Brain microvascular endothelial cell (primary cell): ENCODE measurements at regions not wholly inside any gene's neighbourhood (a gene's known extent, or its start where the extent isn't known, plus 50 kb on each side); places are given as distances from the start of the nearest gene placed in this dataset.
A peak's percentile ranks its signal among the peaks of the same experiment; 100 is the strongest.

Experiments
- DNase-seq: peaks from one replicate; pipeline ENCODE4 v3.0.0-alpha.2; 2020
- H3K27ac ChIP-seq: fragments of 250-450 bp; sonication (Bioruptor Pico); 2 replicates; pipeline ENCODE4 v1.5.1; 2020; ENCODE audit warnings: mild to moderate bottlenecking, moderate library complexity
- H3K27me3 ChIP-seq: fragments of 250-450 bp; sonication (Bioruptor Pico); replicated peaks from 2 replicates; pipeline ENCODE4 v1.5.1; 2020; ENCODE audit warnings: mild to moderate bottlenecking
- H3K36me3 ChIP-seq: fragments of 250-450 bp; sonication (Bioruptor Pico); replicated peaks from 2 replicates; pipeline ENCODE4 v1.5.1; 2020; ENCODE audit warnings: mild to moderate bottlenecking
- H3K4me3 ChIP-seq: 2 replicates; pipeline ENCODE4 v1.5.1; 2011; ENCODE audit warnings: low read depth, mild to moderate bottlenecking, control low read depth, low read length, moderate library complexity
- in situ Hi-C: cut with HindIII; loops from 2 replicates; pipeline ENCODE4 v1.10.0; 2017; ENCODE audit warnings: low sequenced_read_pairs, low pct_ligation_motif_present
- TF ChIP-seq, protein P1 (sequence below): IDR thresholded peaks from 2 replicates; pipeline ENCODE4 v1.5.1; 2011; ENCODE audit warnings: low read depth, mild to moderate bottlenecking, moderate library complexity, low read length, control low read depth, inconsistent platforms; ENCODE audit errors: missing control alignments

DNA sequence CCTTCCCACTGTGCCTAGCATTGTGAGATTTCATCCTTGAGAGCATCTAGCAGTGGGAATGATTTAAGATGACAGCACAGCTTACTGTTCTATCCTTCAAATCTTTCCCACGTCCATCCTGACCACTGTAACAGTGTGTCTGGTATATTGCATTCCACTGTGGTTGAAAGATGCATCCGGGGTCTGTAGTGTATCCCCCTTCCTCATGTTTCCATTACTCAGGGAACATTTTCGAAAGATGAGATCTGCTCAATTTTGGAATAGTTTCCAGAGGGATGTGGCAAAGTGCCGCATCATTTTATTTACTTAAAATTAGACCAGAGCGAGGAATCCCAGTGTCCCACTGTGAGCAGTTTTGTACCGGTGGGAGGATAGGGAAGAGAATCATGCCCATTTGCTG lies 407.1 kb upstream of the PAPPA start:
- DNase-seq = peak; percentile 87
- in situ Hi-C loops = no loop called here
- TF ChIP-seq, protein P1, sequence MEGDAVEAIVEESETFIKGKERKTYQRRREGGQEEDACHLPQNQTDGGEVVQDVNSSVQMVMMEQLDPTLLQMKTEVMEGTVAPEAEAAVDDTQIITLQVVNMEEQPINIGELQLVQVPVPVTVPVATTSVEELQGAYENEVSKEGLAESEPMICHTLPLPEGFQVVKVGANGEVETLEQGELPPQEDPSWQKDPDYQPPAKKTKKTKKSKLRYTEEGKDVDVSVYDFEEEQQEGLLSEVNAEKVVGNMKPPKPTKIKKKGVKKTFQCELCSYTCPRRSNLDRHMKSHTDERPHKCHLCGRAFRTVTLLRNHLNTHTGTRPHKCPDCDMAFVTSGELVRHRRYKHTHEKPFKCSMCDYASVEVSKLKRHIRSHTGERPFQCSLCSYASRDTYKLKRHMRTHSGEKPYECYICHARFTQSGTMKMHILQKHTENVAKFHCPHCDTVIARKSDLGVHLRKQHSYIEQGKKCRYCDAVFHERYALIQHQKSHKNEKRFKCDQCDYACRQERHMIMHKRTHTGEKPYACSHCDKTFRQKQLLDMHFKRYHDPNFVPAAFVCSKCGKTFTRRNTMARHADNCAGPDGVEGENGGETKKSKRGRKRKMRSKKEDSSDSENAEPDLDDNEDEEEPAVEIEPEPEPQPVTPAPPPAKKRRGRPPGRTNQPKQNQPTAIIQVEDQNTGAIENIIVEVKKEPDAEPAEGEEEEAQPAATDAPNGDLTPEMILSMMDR = no peak

DNA sequence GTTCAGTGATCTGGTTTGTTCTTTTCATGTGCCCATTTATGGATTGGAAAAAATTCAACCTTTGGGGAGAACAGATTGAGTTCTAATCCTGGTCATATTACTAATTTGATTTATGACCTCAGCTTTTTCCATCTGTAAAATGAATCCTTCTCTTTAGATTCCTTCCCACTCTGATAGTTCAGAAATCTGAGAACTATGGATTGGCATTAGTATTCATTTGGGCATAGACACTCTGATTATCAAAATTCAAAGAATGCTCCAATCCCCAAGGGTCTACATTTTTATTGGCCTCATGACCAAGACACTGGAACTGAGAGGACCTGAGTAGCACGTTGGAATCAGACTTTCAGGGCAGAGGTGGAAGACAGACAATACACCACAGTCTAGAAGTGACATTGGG lies 405.9 kb upstream of the PAPPA start:
- no peak overlapping the region for H3K4me3 ChIP-seq
- TF ChIP-seq, protein P1 = no peak
- in situ Hi-C loops = no loop called here

More for the DNA sequence above, 407.1 kb upstream of the PAPPA start:
- Histone ChIP-seq H3K27me3 (no peaks in the 10 kb centered on the region), H3K4me3 (no peak overlapping the region), H3K36me3 (no peaks in the 10 kb centered on the region), H3K27ac (peak overlapping the region; percentile 68)

DNA sequence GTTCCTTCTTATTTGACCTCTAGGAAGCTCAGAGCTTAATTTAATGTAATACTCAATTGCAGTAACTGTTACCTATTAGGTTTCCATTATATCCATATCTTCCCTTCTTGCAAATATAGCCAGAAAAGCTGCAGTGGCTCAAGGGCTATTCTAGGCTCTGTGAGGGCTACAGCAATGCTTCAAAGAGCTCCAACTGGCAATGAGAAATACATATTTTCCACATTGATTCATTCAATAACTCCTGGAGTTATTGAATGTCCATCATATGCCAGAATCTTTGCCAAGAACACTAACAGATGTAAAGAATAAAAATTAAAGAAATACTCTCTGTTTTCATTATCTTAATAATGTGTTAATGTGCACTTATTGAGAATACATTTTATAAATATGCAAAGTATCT lies 396.9 kb upstream of the PAPPA start:
- Histone ChIP-seq H3K4me3 (no peak overlapping the region), H3K36me3 (no peaks in the 10 kb centered on the region), H3K27ac (no peak overlapping the region), H3K27me3 (no peaks in the 10 kb centered on the region)
- DNase-seq = no peak
- in situ Hi-C loops = no loop called here
- TF ChIP-seq, protein P1 = no peak

More for the DNA sequence above, 405.9 kb upstream of the PAPPA start:
- peak overlapping the region; percentile 68 for H3K27ac ChIP-seq
- H3K27me3 ChIP-seq = no peaks in the 10 kb centered on the region
- no peaks in the 10 kb centered on the region for H3K36me3 ChIP-seq
- no peak for DNase-seq

DNA sequence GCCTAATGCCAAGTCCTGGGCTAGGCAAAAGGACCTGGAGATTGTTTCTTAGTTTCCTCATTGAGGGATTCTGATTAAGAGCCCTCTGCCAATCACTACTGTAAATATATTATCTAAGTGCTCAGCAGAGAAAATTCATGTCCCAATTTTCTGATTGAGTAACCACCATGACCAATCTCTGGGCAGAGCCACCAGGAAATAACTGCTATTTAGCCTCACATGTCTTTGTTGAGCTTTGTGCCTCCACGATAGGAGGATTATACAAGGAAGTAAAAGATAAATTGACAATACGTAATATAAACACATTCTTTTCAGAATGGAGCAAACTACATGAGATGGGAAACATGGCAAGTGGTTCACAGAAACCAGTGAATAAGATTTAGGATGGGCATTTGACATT lies 396.1 kb upstream of the PAPPA start:
- no peaks in the 10 kb centered on the region for H3K36me3 ChIP-seq
- in situ Hi-C loops = no loop called here
- no peaks in the 10 kb centered on the region for H3K27me3 ChIP-seq
- no peak overlapping the region for H3K27ac ChIP-seq
- H3K4me3 ChIP-seq = no peak overlapping the region
- DNase-seq = no peak
- TF ChIP-seq, protein P1 = no peak

DNA sequence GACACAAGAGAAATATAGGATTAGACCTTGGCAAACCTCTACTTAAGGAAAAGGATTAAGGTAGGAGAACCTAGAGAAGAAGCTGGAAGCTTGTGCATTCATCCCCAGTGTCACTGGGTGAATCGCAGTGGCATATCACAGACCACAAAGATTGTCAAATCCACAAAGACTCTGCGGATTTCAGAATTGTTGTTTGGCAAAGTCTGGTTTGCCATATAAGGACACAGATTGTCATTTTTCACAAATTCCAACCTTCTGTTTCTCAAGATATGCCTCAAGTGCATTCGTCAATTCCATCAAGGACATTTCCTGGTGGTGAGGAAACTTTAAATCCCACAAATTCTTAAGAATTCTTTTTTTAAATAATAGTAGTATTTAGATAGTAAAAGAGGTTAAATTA lies 395.1 kb upstream of the PAPPA start:
- H3K4me3 ChIP-seq = no peak overlapping the region
- in situ Hi-C loops = no loop called here
- H3K27me3 ChIP-seq = no peaks in the 10 kb centered on the region
- DNase-seq = peak; percentile 60
- H3K36me3 ChIP-seq = no peaks in the 10 kb centered on the region
- TF ChIP-seq, protein P1 = no peak
- H3K27ac ChIP-seq = peak overlapping the region; percentile 71

DNA sequence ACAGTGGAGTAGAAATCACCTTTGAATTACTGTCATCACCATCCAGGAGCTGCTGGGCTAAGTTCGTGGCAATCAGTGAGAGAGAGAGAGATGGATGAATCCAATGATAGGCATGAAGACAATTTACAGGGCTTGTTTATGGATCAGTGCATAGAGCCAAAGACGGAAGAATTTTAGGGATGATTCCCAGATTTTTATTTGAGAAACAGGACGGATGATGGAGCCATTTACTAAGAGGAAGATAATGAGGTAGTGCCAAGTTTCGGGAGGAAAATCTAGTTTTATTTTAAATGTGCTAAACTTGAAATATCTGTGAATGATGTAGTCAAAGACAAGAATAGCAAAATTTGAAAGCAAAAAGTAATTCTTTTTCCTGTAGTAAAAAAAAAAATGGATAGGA lies 394.2 kb upstream of the PAPPA start:
- TF ChIP-seq, protein P1 = no peak
- DNase-seq = no peak
- in situ Hi-C loops = no loop called here
- H3K36me3 ChIP-seq = no peaks in the 10 kb centered on the region
- no peak overlapping the region for H3K4me3 ChIP-seq
- H3K27ac ChIP-seq = peak overlapping the region; percentile 71
- H3K27me3 ChIP-seq = no peaks in the 10 kb centered on the region
